PC-3 (cell line): ENCODE measurements at regions not wholly inside any gene's neighbourhood (a gene's known extent, or its start where the extent isn't known, plus 50 kb on each side); places are given as distances from the start of the nearest gene placed in this dataset.

Experiments used
- ATAC-seq: fragments of 200-7000 bp; cut with Tn5 transposase; 2 replicates; pipeline ENCODE4 v1.9.1; 2020; ENCODE audit warnings: mild to moderate bottlenecking, moderate library complexity
- BruUV-seq: library from RNA; stranded (reverse); fragments of 400-500 nt; replicated peaks from 2 replicates; lab custom pipeline; 2021; lab: Mats Ljungman, UMichigan
- CTCF ChIA-PET: fragments of 300-600 bp; sonication (Branson Sonifier 250); formaldehyde crosslinking; loops from one replicate; lab custom pipeline; 2022; ENCODE audit warnings: antibody characterized with exemption; lab: Charles Lee
- POLR2A ChIA-PET: fragments of 300-600 bp; sonication (Branson Sonifier 250); formaldehyde crosslinking; loops from one replicate; lab custom pipeline; 2022; ENCODE audit warnings: antibody characterized with exemption; ENCODE audit not compliant: unreplicated experiment; lab: Charles Lee
- DNase-seq: peaks from one replicate; pipeline ENCODE4 v3.0.0-alpha.2; 2015
- H2AFZ ChIP-seq: fragments of 300-600 bp; sonication (generic); 2 replicates; pipeline ENCODE4 v1.6.0; 2016; ENCODE audit warnings: antibody characterized with exemption, low read length
- H3F3A ChIP-seq: fragments of 300-600 bp; sonication (generic); one replicate; pipeline ENCODE4 v1.6.0; 2017; ENCODE audit warnings: antibody characterized with exemption, low read length, control low read depth, mild to moderate bottlenecking; ENCODE audit not compliant: unreplicated experiment
- H3K27ac ChIP-seq: fragments of 300-600 bp; sonication (generic); 2 replicates; pipeline ENCODE4 v1.5.1; 2016; ENCODE audit warnings: mild to moderate bottlenecking, low read length
- H3K27me3 ChIP-seq: fragments of 300-600 bp; sonication (generic); 2 replicates; pipeline ENCODE4 v1.6.1; 2016; ENCODE audit warnings: low read length, mixed read lengths
- H3K36me3 ChIP-seq: fragments of 300-600 bp; sonication (generic); 2 replicates; pipeline ENCODE4 v1.6.1; 2016; ENCODE audit warnings: low read depth, mixed run types, low read length, mixed read lengths
- H3K4me1 ChIP-seq: fragments of 300-600 bp; sonication (generic); 2 replicates; pipeline ENCODE4 v1.5.1; 2016; ENCODE audit warnings: low read length; ENCODE audit not compliant: insufficient read depth
- H3K4me2 ChIP-seq: fragments of 300-600 bp; sonication (generic); 2 replicates; pipeline ENCODE4 v1.6.0; 2016; ENCODE audit warnings: low read length
- H3K4me3 ChIP-seq: fragments of 300-600 bp; sonication (generic); 2 replicates; pipeline ENCODE4 v1.5.1; 2016; ENCODE audit warnings: mild to moderate bottlenecking, low read length, mixed read lengths
- H3K79me2 ChIP-seq: fragments of 300-600 bp; sonication (generic); 2 replicates; pipeline ENCODE4 v1.6.1; 2017; ENCODE audit warnings: low read length, mixed read lengths
- H3K9ac ChIP-seq: fragments of 300-600 bp; sonication (generic); 2 replicates; pipeline ENCODE4 v1.6.0; 2016; ENCODE audit warnings: mild to moderate bottlenecking, low read length
- H3K9me2 ChIP-seq: fragments of 300-600 bp; sonication (generic); replicated peaks from 2 replicates; pipeline ENCODE4 v1.6.1; 2016; ENCODE audit warnings: mixed run types, low read length, mixed read lengths
- H3K9me3 ChIP-seq: fragments of 300-600 bp; sonication (generic); 2 replicates; pipeline ENCODE4 v1.6.1; 2016; ENCODE audit warnings: low read length, mixed read lengths
- H4K20me1 ChIP-seq: fragments of 300-600 bp; sonication (generic); 2 replicates; pipeline ENCODE4 v1.6.1; 2016; ENCODE audit warnings: low read length, mixed read lengths
- EZH2 ChIP-seq: fragments of 300-600 bp; sonication (generic); IDR thresholded peaks from one replicate; pipeline ENCODE4 v1.6.1; 2017; ENCODE audit warnings: antibody characterized with exemption, mild to moderate bottlenecking, low read length; ENCODE audit not compliant: unreplicated experiment
- EZH2phosphoT487 ChIP-seq: fragments of 300-600 bp; sonication (generic); IDR thresholded peaks from 2 replicates; pipeline ENCODE4 v1.6.1; 2018; ENCODE audit warnings: mild to moderate bottlenecking, antibody characterized with exemption, low read length, borderline replicate concordance
- intact Hi-C: fragments of 100-400 bp; cut with micrococcal nuclease; formaldehyde crosslinking; loops from 2 replicates; pipeline ENCODE4 v1.9.0; 2023
- TF ChIP-seq, protein P1 (sequence below): fragments of 300-600 bp; sonication (generic); conservative IDR thresholded peaks from 2 replicates; pipeline ENCODE4 v1.5.1; 2017; ENCODE audit warnings: antibody characterized with exemption, low read depth, mild to moderate bottlenecking, low read length

DNA sequence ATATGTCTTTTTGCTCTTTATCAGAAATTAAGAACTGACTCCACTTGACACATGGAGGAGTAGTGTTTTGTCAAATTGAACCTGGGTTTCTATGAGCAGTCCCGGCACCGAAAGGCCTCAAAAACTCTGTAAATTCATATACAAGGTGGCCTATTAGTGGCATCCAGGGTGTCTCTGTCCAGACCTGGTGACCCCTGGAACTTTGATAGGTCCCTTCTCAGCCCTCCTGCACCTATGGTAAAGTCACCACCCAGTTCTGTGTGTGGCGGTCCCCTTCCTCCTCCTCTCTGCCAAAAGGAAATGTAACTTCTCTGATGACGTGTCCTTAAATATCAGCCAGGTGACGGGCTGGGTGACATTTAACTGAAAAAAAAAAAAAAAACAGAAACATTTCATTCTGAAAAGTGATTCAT lies 204.0 kb upstream of the FOXN3 start:
- H3K36me3 ChIP-seq = no peaks in the 10 kb centered on the region
- H3K4me2 ChIP-seq = no peak overlapping the region
- H3K27me3 ChIP-seq = no peaks in the 10 kb centered on the region
- ATAC-seq (no peak), DNase-seq (no peak)
- no peaks in the 10 kb centered on the region for H3F3A ChIP-seq
- ChIA-PET CTCF (no interaction called here), POLR2A (no interaction called here)
- no peak overlapping the region for H2AFZ ChIP-seq
- H3K9ac ChIP-seq = no peak overlapping the region
- H3K9me2 ChIP-seq = no peaks in the 10 kb centered on the region
- H3K4me3 ChIP-seq = no peak overlapping the region
- TF ChIP-seq EZH2phosphoT487 (no peak), EZH2 (no peak)
- TF ChIP-seq, protein P1, sequence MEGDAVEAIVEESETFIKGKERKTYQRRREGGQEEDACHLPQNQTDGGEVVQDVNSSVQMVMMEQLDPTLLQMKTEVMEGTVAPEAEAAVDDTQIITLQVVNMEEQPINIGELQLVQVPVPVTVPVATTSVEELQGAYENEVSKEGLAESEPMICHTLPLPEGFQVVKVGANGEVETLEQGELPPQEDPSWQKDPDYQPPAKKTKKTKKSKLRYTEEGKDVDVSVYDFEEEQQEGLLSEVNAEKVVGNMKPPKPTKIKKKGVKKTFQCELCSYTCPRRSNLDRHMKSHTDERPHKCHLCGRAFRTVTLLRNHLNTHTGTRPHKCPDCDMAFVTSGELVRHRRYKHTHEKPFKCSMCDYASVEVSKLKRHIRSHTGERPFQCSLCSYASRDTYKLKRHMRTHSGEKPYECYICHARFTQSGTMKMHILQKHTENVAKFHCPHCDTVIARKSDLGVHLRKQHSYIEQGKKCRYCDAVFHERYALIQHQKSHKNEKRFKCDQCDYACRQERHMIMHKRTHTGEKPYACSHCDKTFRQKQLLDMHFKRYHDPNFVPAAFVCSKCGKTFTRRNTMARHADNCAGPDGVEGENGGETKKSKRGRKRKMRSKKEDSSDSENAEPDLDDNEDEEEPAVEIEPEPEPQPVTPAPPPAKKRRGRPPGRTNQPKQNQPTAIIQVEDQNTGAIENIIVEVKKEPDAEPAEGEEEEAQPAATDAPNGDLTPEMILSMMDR = no peak
- no peaks in the 10 kb centered on the region for H4K20me1 ChIP-seq
- intact Hi-C loops = no loop called here
- no TSS peak for BruUV-seq
- 0 out of 2 replicates have a peak, but pooled peaks cover 4% of the 10 kb centered on the region for H3K4me1 ChIP-seq
- H3K79me2 ChIP-seq = no peaks in the 10 kb centered on the region
- no peaks in the 10 kb centered on the region for H3K9me3 ChIP-seq
- H3K27ac ChIP-seq = no peak overlapping the region

DNA sequence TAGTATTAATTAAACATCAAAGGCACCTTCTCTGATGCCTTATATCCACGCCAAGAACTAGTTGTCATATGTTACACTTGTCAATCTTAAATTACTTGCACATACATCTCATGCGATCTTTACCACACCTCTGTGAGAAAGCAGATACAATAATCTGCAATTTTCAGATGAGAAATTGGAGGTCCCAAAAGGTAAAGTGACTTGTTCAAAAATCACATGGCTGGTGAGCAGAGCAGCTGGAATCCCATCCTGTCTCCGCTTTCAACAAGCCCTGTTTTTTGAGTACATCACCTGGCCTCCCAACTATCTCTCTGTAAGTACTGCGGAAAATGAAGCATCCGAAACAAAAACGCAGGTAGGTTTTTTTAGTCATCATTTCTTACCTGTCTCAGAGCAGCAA lies 203.4 kb upstream of the FOXN3 start:
- intact Hi-C loops = no loop called here
- H3K9me3 ChIP-seq = no peaks in the 10 kb centered on the region
- H3K4me1 ChIP-seq = 0 out of 2 replicates have a peak, but pooled peaks cover 4% of the 10 kb centered on the region
- H2AFZ ChIP-seq = no peak overlapping the region
- DNase-seq (no peak), ATAC-seq (no peak)
- no peaks in the 10 kb centered on the region for H3K79me2 ChIP-seq
- no peaks in the 10 kb centered on the region for H3K27me3 ChIP-seq
- no peak overlapping the region for H3K4me3 ChIP-seq
- BruUV-seq = no TSS peak
- ChIA-PET CTCF (no interaction called here), POLR2A (interaction anchor here (0.8 kb wide), 1 partner anchor 301 kb away, joined by 9 read pairs; no protein-coding TSS in a partner anchor)
- H3K36me3 ChIP-seq = no peaks in the 10 kb centered on the region
- no peaks in the 10 kb centered on the region for H3K9me2 ChIP-seq
- no peak overlapping the region for H3K9ac ChIP-seq
- no peaks in the 10 kb centered on the region for H4K20me1 ChIP-seq
- no peaks in the 10 kb centered on the region for H3F3A ChIP-seq
- no peak overlapping the region for H3K4me2 ChIP-seq
- TF ChIP-seq, protein P1 = no peak
- TF ChIP-seq EZH2phosphoT487 = no peak
- TF ChIP-seq EZH2 = no peak
- no peak overlapping the region for H3K27ac ChIP-seq

DNA sequence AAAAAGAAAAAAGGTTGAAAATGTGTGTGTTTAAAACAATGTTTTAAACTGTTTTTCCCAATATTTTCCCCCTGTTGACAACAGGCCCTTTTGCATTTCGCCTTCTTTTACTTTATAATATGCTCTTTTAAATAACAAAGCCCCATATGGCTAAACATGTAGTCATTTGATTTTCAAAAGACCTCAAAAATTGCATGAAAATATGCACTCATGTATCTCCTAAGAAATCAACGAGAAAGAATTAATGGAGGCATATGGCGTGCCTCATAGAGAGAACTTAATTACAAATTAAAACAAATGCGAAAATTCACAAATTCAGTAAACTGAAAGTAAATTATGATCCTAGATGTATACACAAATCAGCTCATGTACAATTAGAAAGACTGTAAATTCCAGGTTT lies 202.6 kb upstream of the FOXN3 start:
- H3K9ac ChIP-seq = peak overlapping the region; percentile 50; the same call in 1 of the 2 replicates
- H3F3A ChIP-seq = no peaks in the 10 kb centered on the region
- ChIA-PET POLR2A (no interaction called here), CTCF (interaction anchor here (0.6 kb wide), 1 partner anchor 29 kb away, joined by 3 read pairs; no protein-coding TSS in a partner anchor)
- 0 out of 2 replicates have a peak, but pooled peaks cover 4% of the 10 kb centered on the region for H3K4me1 ChIP-seq
- H4K20me1 ChIP-seq = no peaks in the 10 kb centered on the region
- no peaks in the 10 kb centered on the region for H3K27me3 ChIP-seq
- peak overlapping the region; percentile 93 for H3K4me2 ChIP-seq
- DNase-seq (no peak), ATAC-seq (no peak)
- no TSS peak for BruUV-seq
- H3K36me3 ChIP-seq = no peaks in the 10 kb centered on the region
- intact Hi-C loops = loop anchor here (2.0 to 10.0 kb wide), 3 partner anchors 145 to 298 kb away; partner anchors contain the start of gene FOXN3
- no peak overlapping the region for H3K27ac ChIP-seq
- no peak for TF ChIP-seq EZH2phosphoT487
- TF ChIP-seq, protein P1 = no peak
- no peak for TF ChIP-seq EZH2
- no peaks in the 10 kb centered on the region for H3K9me2 ChIP-seq
- H3K4me3 ChIP-seq = peak overlapping the region; percentile 79
- peak overlapping the region; percentile 94 for H2AFZ ChIP-seq
- no peaks in the 10 kb centered on the region for H3K79me2 ChIP-seq
- no peaks in the 10 kb centered on the region for H3K9me3 ChIP-seq
